ENCODE measurements at regions not wholly inside any gene's neighbourhood (a gene's known extent, or its start where the extent isn't known, plus 50 kb on each side); places are given as distances from the start of the nearest gene placed in this dataset.

- TF ChIP-seq CHD7 (IDR thresholded peaks at IDR 0.05; ENCODE audit: insufficient replicate concordance, low read length), result no peak
- no peak for TF ChIP-seq EGR1 (IDR thresholded peaks at IDR 0.05; ENCODE audit: borderline replicate concordance, low read depth, low read length)
- no peak for TF ChIP-seq RBBP5 (IDR thresholded peaks at IDR 0.05; ENCODE audit: borderline replicate concordance, low read depth, low read length)
- no peak for TF ChIP-seq RXRA (IDR thresholded peaks at IDR 0.05; ENCODE audit: insufficient read depth, low read depth, low read length)
- TF ChIP-seq RAD21 (IDR thresholded peaks at IDR 0.05 in 1 of 2, conservative IDR thresholded peaks at IDR 0.05 in 1 of 2; ENCODE audit: low read depth in 2 of 2, low read length in 2 of 2), result no peak
These were observed 136.2 kb upstream of the TIAM1 start (continued) for GRCh38 chr21:31480228-31480627.
